C4-2B (cell line): ENCODE measurements at regions not wholly inside any gene's neighbourhood (a gene's known extent, or its start where the extent isn't known, plus 50 kb on each side); places are given as distances from the start of the nearest gene placed in this dataset.

ENCODE experiments used
- ZFX ChIP-seq: fragments of 450-650 bp; IDR thresholded peaks from 2 replicates; pipeline ENCODE4 v1.6.1; 2017
- TF ChIP-seq, protein P1 (sequence below): fragments of 450-650 bp; conservative IDR thresholded peaks from 2 replicates; pipeline ENCODE4 v1.5.1; 2017; ENCODE audit warnings: mild to moderate bottlenecking

DNA sequence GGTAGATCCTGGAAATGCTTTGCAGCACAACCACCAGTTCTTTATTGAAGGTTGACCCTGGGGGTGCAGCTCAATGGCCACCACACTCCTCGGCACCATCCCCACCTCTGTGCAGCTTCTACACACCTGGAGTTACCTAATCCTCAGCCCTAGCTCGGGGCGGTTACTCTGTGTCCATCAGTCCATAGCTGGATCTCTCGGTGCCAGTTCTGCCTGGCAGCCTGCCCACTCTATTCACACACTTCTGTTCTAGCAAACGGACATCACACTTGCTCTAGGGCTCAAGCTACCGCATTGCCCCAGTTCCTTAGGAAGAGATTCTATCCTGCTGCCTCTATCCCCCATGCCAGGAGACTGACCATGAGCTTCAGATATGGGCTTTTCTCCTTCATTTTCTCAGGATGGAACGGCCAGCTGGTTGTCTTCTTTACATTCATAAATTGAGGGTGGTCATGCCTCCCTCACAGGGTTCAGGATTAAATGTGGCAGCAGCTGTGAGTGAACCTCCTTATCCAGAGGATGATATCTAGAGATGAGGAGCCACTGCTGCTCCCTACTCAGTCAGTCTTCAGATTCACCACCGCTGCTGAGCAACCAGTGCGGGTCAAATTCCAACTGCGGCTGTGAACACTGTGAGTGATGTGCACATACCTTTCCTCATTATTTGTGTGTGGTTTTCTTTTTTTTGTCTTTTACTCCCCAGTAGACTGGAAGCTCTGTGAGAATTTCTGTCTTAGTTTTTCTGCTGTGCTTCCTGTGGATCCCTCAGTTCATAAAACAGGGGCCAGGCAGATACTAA is 66.9 kb upstream of the TRIB2 start:
- TF ChIP-seq, protein P1, sequence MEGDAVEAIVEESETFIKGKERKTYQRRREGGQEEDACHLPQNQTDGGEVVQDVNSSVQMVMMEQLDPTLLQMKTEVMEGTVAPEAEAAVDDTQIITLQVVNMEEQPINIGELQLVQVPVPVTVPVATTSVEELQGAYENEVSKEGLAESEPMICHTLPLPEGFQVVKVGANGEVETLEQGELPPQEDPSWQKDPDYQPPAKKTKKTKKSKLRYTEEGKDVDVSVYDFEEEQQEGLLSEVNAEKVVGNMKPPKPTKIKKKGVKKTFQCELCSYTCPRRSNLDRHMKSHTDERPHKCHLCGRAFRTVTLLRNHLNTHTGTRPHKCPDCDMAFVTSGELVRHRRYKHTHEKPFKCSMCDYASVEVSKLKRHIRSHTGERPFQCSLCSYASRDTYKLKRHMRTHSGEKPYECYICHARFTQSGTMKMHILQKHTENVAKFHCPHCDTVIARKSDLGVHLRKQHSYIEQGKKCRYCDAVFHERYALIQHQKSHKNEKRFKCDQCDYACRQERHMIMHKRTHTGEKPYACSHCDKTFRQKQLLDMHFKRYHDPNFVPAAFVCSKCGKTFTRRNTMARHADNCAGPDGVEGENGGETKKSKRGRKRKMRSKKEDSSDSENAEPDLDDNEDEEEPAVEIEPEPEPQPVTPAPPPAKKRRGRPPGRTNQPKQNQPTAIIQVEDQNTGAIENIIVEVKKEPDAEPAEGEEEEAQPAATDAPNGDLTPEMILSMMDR: no peak
- TF ChIP-seq ZFX: no peak
